Testis (tissue), 2 donors: ENCODE measurements at regions not wholly inside any gene's neighbourhood (a gene's known extent, or its start where the extent isn't known, plus 50 kb on each side); places are given as distances from the start of the nearest gene placed in this dataset.

Source experiments
- CTCF ChIP-seq, 3 experiments: fragments of 450-650 bp in 2 of 3; fragments of 200-600 bp in 1 of 3; sonication (generic) in 1 of 3; IDR thresholded peaks; one replicate each; pipeline ENCODE4 v1.5.1; 2016 to 2019; ENCODE audit warnings: antibody characterized with exemption in 3 of 3, mild to moderate bottlenecking in 2 of 3, moderate library complexity in 1 of 3
- POLR2A ChIP-seq: fragments of 450-650 bp; IDR thresholded peaks from one replicate; pipeline ENCODE4 v1.6.1; 2017; ENCODE audit warnings: antibody characterized with exemption, mild to moderate bottlenecking, moderate library complexity

- no peak for TF ChIP-seq CTCF (IDR thresholded peaks at IDR 0.05)
- no peak for TF ChIP-seq POLR2A
These were observed 77.9 kb downstream of the CTSL start for GRCh38 chr9:87803623-87804345.
